GM12891 (cell line): ENCODE measurements at regions not wholly inside any gene's neighbourhood (a gene's known extent, or its start where the extent isn't known, plus 50 kb on each side); places are given as distances from the start of the nearest gene placed in this dataset.
A peak's percentile ranks its signal among the peaks of the same experiment; 100 is the strongest.

ENCODE experiments used
- DNase-seq: peaks from one replicate; pipeline ENCODE4 v3.0.0; 2011; ENCODE audit warnings: low spot score; ENCODE audit not compliant: insufficient read length
- FAIRE-seq: peaks from 2 replicates; lab custom pipeline; 2011; peaks lifted over from hg19 to GRCh38; lab: Jason Lieb, UNC
- PAX5 ChIP-seq: IDR thresholded peaks from 2 replicates; pipeline ENCODE4 v1.6.1; 2011; ENCODE audit warnings: low read length, moderate library complexity, mild to moderate bottlenecking; ENCODE audit not compliant: insufficient read depth, severe bottlenecking
- POLR2A ChIP-seq: IDR thresholded peaks from 2 replicates; pipeline ENCODE4 v1.6.1; 2011; ENCODE audit warnings: low read depth, low read length, control low read depth
- POLR2AphosphoS5 ChIP-seq: IDR thresholded peaks from 2 replicates; pipeline ENCODE4 v1.6.1; 2011; ENCODE audit warnings: low read depth, low read length, control low read depth
- POU2F2 ChIP-seq: IDR thresholded peaks from 2 replicates; pipeline ENCODE4 v1.6.1; 2011; ENCODE audit warnings: low read depth, mild to moderate bottlenecking, control low read depth, low read length, moderate library complexity
- SPI1 ChIP-seq: IDR thresholded peaks from 2 replicates; pipeline ENCODE4 v1.6.1; 2011; ENCODE audit warnings: low read depth, low read length, control low read depth
- TAF1 ChIP-seq: IDR thresholded peaks from 2 replicates; pipeline ENCODE4 v1.6.1; 2011; ENCODE audit warnings: low read depth, low read length, control low read depth

- TF ChIP-seq POU2F2 (no peak), TAF1 (no peak), PAX5 (no peak), POLR2A (no peak), POLR2AphosphoS5 (no peak), SPI1 (no peak)
- FAIRE-seq, result no peak
- DNase-seq, result no peak
Measured at GRCh38 chr2:65529419-65529818, 97.0 kb upstream of the SPRED2 start.

- DNase-seq (no peak), FAIRE-seq (no peak)
- TF ChIP-seq PAX5 (no peak), POLR2AphosphoS5 (no peak), SPI1 (no peak), POU2F2 (no peak), POLR2A (no peak), TAF1 (no peak)
Measured at GRCh38 chr2:65528241-65528574, 95.8 kb upstream of the SPRED2 start.

DNA sequence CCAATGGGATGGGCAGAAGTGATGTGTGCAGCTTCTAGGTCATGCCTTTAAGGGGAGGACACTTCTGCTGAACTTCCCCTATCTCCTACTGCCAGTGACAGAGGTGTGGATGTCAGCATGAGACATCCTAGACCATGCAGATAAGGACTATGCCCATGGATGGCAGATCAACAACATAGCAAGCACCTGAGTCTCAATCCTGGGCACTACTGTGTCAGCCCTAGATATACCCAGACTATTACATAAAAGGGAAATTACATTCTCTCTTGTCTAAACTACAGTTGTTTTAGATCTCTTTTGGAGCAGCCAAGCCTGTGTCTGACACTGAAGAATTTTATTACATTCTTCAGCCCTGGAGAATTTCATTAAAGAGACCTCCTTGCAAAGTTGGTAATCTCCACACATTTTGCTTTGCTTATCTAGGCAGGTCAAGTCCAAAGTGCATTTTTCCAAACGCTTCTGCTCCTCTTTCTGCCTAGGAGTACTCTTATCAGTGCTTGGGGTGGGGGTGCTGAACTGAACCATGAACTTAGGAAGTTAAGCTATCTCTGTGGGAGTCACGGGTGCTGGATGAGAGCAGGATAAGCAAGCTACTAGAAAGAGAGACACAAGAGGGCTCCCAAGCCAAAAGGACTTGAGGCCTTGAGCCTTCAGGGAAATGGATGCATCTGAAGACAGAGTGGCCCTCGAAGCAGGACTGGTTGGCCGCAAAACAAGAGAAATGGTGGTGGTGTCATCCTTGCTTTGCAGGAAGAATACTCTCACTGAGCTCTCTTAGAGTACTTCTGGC is 95.2 kb upstream of the SPRED2 start:
- FAIRE-seq (no peak), DNase-seq (no peak)
- TF ChIP-seq PAX5 (no peak), TAF1 (no peak), POU2F2 (no peak), SPI1 (no peak), POLR2AphosphoS5 (no peak), POLR2A (no peak)

GRCh38 chr2:65525616-65526231 is 93.3 kb upstream of the SPRED2 start:
- DNase-seq, result no peak
- TF ChIP-seq POLR2AphosphoS5, result no peak
- TF ChIP-seq POLR2A, result no peak
- no peak for TF ChIP-seq TAF1
- TF ChIP-seq PAX5, result no peak
- TF ChIP-seq POU2F2, result no peak
- no peak for TF ChIP-seq SPI1
- no peak for FAIRE-seq

DNA sequence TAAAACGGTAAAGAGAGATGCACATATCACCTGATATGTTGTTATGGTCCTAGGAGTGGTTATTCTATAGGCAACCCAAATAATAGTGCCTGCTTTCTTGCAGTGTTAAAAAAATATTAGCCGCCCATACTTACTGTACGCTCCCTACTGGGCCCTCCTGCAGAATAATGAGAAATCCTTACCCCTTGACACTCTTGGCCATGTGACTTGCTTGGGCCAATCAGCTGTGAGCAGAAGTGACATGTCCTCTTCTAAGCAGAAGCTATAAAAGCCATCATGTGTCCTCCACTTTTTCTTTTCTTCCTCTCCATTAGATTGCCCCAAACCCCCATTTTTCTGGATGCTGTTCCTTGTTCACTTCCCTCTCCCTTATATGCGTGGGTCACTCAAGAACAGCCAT is 90.5 kb upstream of the SPRED2 start:
- TF ChIP-seq POU2F2 (no peak), POLR2AphosphoS5 (no peak), POLR2A (no peak), SPI1 (no peak), PAX5 (no peak)
- no peak for DNase-seq
- no peak for FAIRE-seq

GRCh38 chr2:65518751-65519150 is 86.4 kb upstream of the SPRED2 start:
- TF ChIP-seq SPI1, result no peak
- TF ChIP-seq PAX5, result no peak
- no peak for TF ChIP-seq POLR2AphosphoS5
- TF ChIP-seq TAF1, result no peak
- TF ChIP-seq POLR2A, result no peak
- TF ChIP-seq POU2F2, result no peak
- no peak for DNase-seq
- no peak for FAIRE-seq

DNA sequence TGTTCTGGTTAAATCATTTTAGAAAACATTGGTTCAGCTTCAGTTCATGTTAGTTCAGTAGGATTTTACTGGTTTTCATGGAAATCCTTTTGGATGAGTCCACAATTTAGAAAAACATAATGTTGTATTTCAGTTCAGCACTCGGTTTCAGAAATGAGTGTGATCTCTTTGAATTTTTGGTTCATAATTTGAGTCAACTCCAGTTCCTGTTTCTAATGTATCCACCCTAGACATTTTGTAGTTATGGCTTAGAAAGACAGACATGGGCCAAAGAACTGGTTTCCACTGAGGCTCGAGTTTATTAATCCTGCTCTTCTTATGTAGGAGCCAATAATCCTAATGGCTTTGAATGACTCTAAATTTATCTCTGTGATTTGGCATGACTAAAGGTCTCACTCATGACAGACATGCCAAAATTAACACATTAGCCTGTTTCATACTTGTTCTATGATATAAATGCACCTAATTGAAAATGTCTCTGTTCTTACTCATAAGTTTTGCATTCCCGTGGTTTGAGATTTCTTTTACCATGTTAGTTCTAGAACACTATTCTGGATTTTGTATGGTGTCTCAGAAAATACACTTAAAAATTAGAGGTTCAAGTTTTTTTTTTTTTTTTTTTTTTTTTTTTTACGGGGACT is 82.3 kb upstream of the SPRED2 start:
- TF ChIP-seq SPI1, result peak; percentile 86
- no peak for TF ChIP-seq TAF1
- no peak for TF ChIP-seq PAX5
- TF ChIP-seq POLR2A, result no peak
- no peak for TF ChIP-seq POLR2AphosphoS5
- no peak for TF ChIP-seq POU2F2
- DNase-seq (peak; percentile 41), FAIRE-seq (no peak)

GRCh38 chr2:65512783-65513182 is 80.4 kb upstream of the SPRED2 start:
- no peak for FAIRE-seq
- no peak for TF ChIP-seq SPI1
- no peak for TF ChIP-seq POU2F2
- DNase-seq, result no peak

DNA sequence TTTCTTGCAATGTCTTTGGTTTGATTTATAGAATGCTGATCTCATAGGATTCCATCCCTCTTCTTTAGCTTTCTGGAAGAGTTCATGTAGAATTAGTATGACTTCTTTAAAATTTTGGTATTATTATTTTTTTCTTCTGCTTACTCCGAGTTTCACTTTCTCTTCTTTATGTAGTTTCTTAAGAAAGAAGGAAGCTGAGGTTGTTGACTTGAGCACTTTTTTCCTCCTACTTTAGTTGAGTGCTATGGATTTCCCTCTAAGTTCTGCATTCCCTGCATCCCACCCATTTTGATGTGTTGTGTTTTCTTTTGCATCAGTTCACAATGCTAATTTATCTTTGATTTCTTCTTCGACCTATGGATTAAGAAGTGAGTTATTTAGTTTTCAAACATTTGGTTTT is 78.9 kb upstream of the SPRED2 start:
- FAIRE-seq (no peak), DNase-seq (no peak)
- TF ChIP-seq POLR2A (no peak), POU2F2 (no peak), POLR2AphosphoS5 (no peak), PAX5 (no peak), SPI1 (no peak)

- TF ChIP-seq POLR2AphosphoS5 (no peak), POU2F2 (no peak), PAX5 (no peak), POLR2A (no peak), TAF1 (no peak), SPI1 (no peak)
- DNase-seq, result no peak
- no peak for FAIRE-seq
Measured at GRCh38 chr2:65508225-65508624, 75.8 kb upstream of the SPRED2 start.
